Transverse colon (tissue), 4 donors: ENCODE measurements at regions not wholly inside any gene's neighbourhood (a gene's known extent, or its start where the extent isn't known, plus 50 kb on each side); places are given as distances from the start of the nearest gene placed in this dataset.

Experiments used
- DNase-seq: peaks from one replicate; pipeline ENCODE4 v3.0.0-alpha.2; 2019
- H3K27ac ChIP-seq, 4 donors: fragments of 200-600 bp; sonication (generic); 2 replicates each; pipeline ENCODE4 v1.5.1; 2016 to 2018; ENCODE audit warnings: inconsistent platforms in 4 of 4
- H3K27me3 ChIP-seq: fragments of 200-600 bp; sonication (generic); 2 replicates; pipeline ENCODE4 v1.5.1; 2017; ENCODE audit warnings: inconsistent platforms
- H3K36me3 ChIP-seq, 4 donors: fragments of 200-600 bp; sonication (generic); 2 replicates each; pipeline ENCODE4 v1.5.1; 2017 to 2019; ENCODE audit warnings: inconsistent platforms in 4 of 4
- H3K4me1 ChIP-seq, 4 donors: fragments of 200-600 bp; sonication (generic); 2 replicates each; pipeline ENCODE4 v1.5.1; 2017 to 2020; ENCODE audit warnings: inconsistent platforms in 4 of 4
- H3K4me3 ChIP-seq, 4 donors: fragments of 200-600 bp; sonication (generic); 1 replicate in 1 of 4; 2 replicates in 3 of 4; pipeline versions ENCODE4 v1.5.1 to v1.6.1; 2017 to 2019; ENCODE audit warnings: inconsistent platforms in 4 of 4
- H3K9me3 ChIP-seq, 2 donors: fragments of 200-600 bp; sonication (generic); 2 replicates each; pipeline ENCODE4 v1.5.1; 2017 to 2019; ENCODE audit warnings: inconsistent platforms in 2 of 2
- CTCF ChIP-seq, 5 experiments: fragments of 200-600 bp in 3 of 5; fragments of 450-650 bp in 2 of 5; sonication (generic) in 3 of 5; IDR thresholded peaks; 1 replicate in 2 of 5; 2 replicates in 3 of 5; pipeline ENCODE4 v1.5.1; 2016 to 2017; ENCODE audit warnings: antibody characterized with exemption in 5 of 5, inconsistent platforms in 3 of 5, mild to moderate bottlenecking in 2 of 5, moderate library complexity in 1 of 5
- EP300 ChIP-seq: sonication (generic); formaldehyde crosslinking; IDR thresholded peaks from one replicate; pipeline ENCODE4 v1.6.1; 2017; ENCODE audit warnings: antibody characterized with exemption, low read depth
- POLR2A ChIP-seq: fragments of 450-650 bp; IDR thresholded peaks from one replicate; pipeline ENCODE4 v1.6.1; 2016; ENCODE audit warnings: antibody characterized with exemption, mild to moderate bottlenecking, moderate library complexity
- POLR2AphosphoS5 ChIP-seq, 3 donors: sonication (generic); formaldehyde crosslinking; IDR thresholded peaks; one replicate each; pipeline ENCODE4 v1.6.1; 2016; ENCODE audit warnings: antibody characterized with exemption in 3 of 3
- WGBS, 2 donors: methylation state at CpG; one replicate each; pipeline ENCODE4 v1.1.5; 2018; ENCODE audit warnings: low coverage in 1 of 2; 5-methylcytosine and 5-hydroxymethylcytosine counted together
- in situ Hi-C, 4 donors: fragments of 200-750 bp; cut with MboI; loops; one replicate each; pipeline versions ENCODE4 v1.15.0 to v1.15.1; 2017; ENCODE audit warnings: low sequenced_read_pairs in 3 of 4, low pct_ligation_motif_present in 1 of 4, low pct_unique_long_range_greater_than_20kb in 1 of 4
- intact Hi-C: fragments of 100-400 bp; cut with DNase I; formaldehyde crosslinking; loops from one replicate; pipeline ENCODE4 v1.15.1; 2023; ENCODE audit warnings: low total_unique reads

- in situ Hi-C loops (no loop called here), intact Hi-C loops (no loop called here)
- TF ChIP-seq CTCF (IDR thresholded peaks at IDR 0.05) (no peak), POLR2A (no peak), POLR2AphosphoS5 (IDR thresholded peaks at IDR 0.05) (no peak), EP300 (no peak)
Observed at GRCh38 chr2:194126418-194126817, 1530.6 kb upstream of the SLC39A10 start.

GRCh38 chr2:194116861-194117260 is 1540.2 kb upstream of the SLC39A10 start:
- Histone ChIP-seq H3K27me3 (no peaks in the 10 kb centered on the region), H3K36me3 (no peaks in the 10 kb centered on the region), H3K27ac (no peak overlapping the region), H3K4me3 (no peak overlapping the region), H3K9me3 (no peaks in the 10 kb centered on the region), H3K4me1 (no peaks in the 10 kb centered on the region)
- no peak for DNase-seq
- in situ Hi-C loops = no loop called here
- intact Hi-C loops = no loop called here
- no peak for TF ChIP-seq EP300
- no peak for TF ChIP-seq CTCF (IDR thresholded peaks at IDR 0.05)
- no peak for TF ChIP-seq POLR2AphosphoS5 (IDR thresholded peaks at IDR 0.05)
- TF ChIP-seq POLR2A = no peak
- WGBS, 2 donors = 62% methylated on average over 3 of the region's 3 CpGs; no CpG with 5 or more reads in 1 of the 2 donors

More at GRCh38 chr2:194126418-194126817, 1530.6 kb upstream of the SLC39A10 start:
- Histone ChIP-seq H3K9me3 (no peaks in the 10 kb centered on the region), H3K4me3 (no peak overlapping the region), H3K4me1 (no peaks in the 10 kb centered on the region), H3K36me3 (no peaks in the 10 kb centered on the region), H3K27ac (no peak overlapping the region), H3K27me3 (no peaks in the 10 kb centered on the region)
- DNase-seq = no peak
- 67 to 77% methylated on average over 2 to 3 of the region's 3 CpGs for WGBS, 2 donors

- Histone ChIP-seq H3K4me1 (no peaks in the 10 kb centered on the region), H3K9me3 (no peaks in the 10 kb centered on the region), H3K27me3 (no peaks in the 10 kb centered on the region), H3K27ac (no peak overlapping the region), H3K4me3 (no peak overlapping the region), H3K36me3 (no peaks in the 10 kb centered on the region)
- in situ Hi-C loops (no loop called here), intact Hi-C loops (no loop called here)
- WGBS, 2 donors = 89 to 91% methylated on average over 1 of the region's 1 CpG
- TF ChIP-seq EP300 (no peak), POLR2A (no peak), POLR2AphosphoS5 (IDR thresholded peaks at IDR 0.05) (no peak), CTCF (IDR thresholded peaks at IDR 0.05) (no peak)
- no peak for DNase-seq
Observed at GRCh38 chr2:194105358-194105757, 1551.7 kb upstream of the SLC39A10 start.

GRCh38 chr2:194104687-194105086 is 1552.3 kb upstream of the SLC39A10 start:
- Histone ChIP-seq H3K4me1 (no peaks in the 10 kb centered on the region), H3K27ac (no peak overlapping the region), H3K9me3 (no peaks in the 10 kb centered on the region), H3K4me3 (no peak overlapping the region), H3K27me3 (no peaks in the 10 kb centered on the region), H3K36me3 (no peaks in the 10 kb centered on the region)
- in situ Hi-C loops (no loop called here), intact Hi-C loops (no loop called here)
- TF ChIP-seq CTCF (IDR thresholded peaks at IDR 0.05) (no peak), POLR2AphosphoS5 (IDR thresholded peaks at IDR 0.05) (no peak)
- no peak for DNase-seq
